PFSK-1 (cell line): ENCODE measurements at regions not wholly inside any gene's neighbourhood (a gene's known extent, or its start where the extent isn't known, plus 50 kb on each side); places are given as distances from the start of the nearest gene placed in this dataset.

Experiments used
- FOXP2 ChIP-seq: optimal IDR thresholded peaks from 2 replicates; pipeline ENCODE3; 2011; ENCODE audit warnings: borderline replicate concordance, control low read depth, inconsistent platforms; ENCODE audit not compliant: insufficient read depth; ENCODE audit errors: extremely low read length, extremely low read depth
- POLR2AphosphoS5 ChIP-seq: IDR thresholded peaks from 2 replicates; pipeline ENCODE4 v1.6.1; 2012; ENCODE audit warnings: low read depth, mild to moderate bottlenecking, control low read depth, low read length, moderate library complexity
- SIN3A ChIP-seq: IDR thresholded peaks from 2 replicates; pipeline ENCODE4 v1.6.1; 2012; ENCODE audit warnings: mild to moderate bottlenecking, low read length, moderate library complexity, borderline replicate concordance; ENCODE audit not compliant: insufficient read depth
- TAF1 ChIP-seq: IDR thresholded peaks from 2 replicates; pipeline ENCODE4 v1.6.1; 2012; ENCODE audit warnings: low read length, control low read depth, borderline replicate concordance; ENCODE audit not compliant: insufficient read depth
- TF ChIP-seq, protein P1 (sequence below), 2 experiments: IDR thresholded peaks; 2 replicates each; pipeline versions ENCODE4 v1.6.1 to v1.8.0; 2011 to 2012; ENCODE audit warnings: low read depth in 2 of 2, low read length in 2 of 2, control low read depth in 1 of 2, inconsistent platforms in 1 of 2, mild to moderate bottlenecking in 1 of 2, moderate library complexity in 1 of 2; ENCODE audit not compliant: insufficient read depth in 1 of 2

DNA sequence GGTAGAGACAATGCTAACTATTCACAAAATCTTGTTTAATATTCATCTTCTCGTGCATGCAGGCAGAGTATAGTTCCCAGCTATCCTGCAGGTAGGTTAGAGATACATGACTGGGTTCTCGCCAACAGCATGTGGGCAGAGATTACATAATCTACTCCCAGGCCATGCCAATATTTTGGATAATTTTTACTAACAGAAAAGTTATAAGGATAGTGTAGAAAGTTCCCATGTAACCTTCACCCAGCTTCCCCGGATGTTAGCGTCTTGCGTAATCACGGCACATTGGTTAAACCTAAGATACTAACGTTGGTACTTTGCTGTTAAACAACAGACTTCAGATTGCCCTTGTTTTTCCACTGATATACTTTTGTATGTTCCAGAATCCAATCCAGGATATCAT, 215.5 kb upstream of the LARGE1 start:
- no peak for TF ChIP-seq SIN3A
- TF ChIP-seq FOXP2: no peak
- TF ChIP-seq, protein P1, sequence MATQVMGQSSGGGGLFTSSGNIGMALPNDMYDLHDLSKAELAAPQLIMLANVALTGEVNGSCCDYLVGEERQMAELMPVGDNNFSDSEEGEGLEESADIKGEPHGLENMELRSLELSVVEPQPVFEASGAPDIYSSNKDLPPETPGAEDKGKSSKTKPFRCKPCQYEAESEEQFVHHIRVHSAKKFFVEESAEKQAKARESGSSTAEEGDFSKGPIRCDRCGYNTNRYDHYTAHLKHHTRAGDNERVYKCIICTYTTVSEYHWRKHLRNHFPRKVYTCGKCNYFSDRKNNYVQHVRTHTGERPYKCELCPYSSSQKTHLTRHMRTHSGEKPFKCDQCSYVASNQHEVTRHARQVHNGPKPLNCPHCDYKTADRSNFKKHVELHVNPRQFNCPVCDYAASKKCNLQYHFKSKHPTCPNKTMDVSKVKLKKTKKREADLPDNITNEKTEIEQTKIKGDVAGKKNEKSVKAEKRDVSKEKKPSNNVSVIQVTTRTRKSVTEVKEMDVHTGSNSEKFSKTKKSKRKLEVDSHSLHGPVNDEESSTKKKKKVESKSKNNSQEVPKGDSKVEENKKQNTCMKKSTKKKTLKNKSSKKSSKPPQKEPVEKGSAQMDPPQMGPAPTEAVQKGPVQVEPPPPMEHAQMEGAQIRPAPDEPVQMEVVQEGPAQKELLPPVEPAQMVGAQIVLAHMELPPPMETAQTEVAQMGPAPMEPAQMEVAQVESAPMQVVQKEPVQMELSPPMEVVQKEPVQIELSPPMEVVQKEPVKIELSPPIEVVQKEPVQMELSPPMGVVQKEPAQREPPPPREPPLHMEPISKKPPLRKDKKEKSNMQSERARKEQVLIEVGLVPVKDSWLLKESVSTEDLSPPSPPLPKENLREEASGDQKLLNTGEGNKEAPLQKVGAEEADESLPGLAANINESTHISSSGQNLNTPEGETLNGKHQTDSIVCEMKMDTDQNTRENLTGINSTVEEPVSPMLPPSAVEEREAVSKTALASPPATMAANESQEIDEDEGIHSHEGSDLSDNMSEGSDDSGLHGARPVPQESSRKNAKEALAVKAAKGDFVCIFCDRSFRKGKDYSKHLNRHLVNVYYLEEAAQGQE (IDR thresholded peaks at IDR 0.05; ENCODE audit: insufficient read depth in 1 of 2, low read depth in 2 of 2, low read length in 2 of 2): no peak

DNA sequence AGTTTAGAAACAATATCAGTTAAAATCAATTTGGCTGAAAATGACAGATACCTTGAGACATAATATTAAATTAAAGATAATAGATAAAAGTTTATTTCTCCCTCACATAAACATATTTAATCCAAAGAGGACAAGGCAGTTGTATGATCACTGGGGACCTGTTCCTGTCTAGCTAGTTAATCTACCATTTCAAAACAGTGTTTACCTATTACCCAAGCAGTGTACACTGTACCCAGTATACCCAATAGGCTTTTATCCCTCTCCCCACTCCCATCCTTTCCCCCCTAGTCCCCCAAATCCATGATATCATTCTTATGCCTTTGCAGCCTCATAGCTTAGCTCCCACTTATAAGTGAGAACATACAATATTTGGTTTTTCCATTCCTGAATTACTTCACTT, 229.7 kb upstream of the LARGE1 start:
- TF ChIP-seq, protein P1 (IDR thresholded peaks at IDR 0.05; ENCODE audit: insufficient read depth in 1 of 2, low read depth in 2 of 2, low read length in 2 of 2): no peak
- TF ChIP-seq FOXP2 (no peak), SIN3A (no peak), POLR2AphosphoS5 (no peak), TAF1 (no peak)

DNA sequence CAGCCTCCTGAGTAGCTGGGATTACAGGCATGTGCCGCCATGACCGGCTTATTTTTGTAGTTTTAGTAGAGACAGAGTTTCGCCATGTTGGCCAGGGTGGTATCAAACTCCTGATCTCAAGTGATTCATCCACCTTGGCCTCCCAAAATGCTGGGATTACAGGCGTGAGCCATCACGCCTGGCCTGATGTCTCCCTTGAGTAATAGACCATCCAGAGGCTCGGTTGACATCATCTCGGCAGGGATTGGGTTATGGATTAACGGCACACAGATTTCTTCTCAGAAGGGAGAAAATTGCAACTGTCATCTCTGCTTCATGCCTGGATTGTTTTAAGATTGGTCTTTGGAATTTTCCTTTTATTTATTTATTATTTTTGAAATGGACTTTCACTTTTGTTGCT, 239.2 kb upstream of the LARGE1 start:
- no peak for TF ChIP-seq POLR2AphosphoS5
- TF ChIP-seq FOXP2: no peak
- no peak for TF ChIP-seq TAF1
- TF ChIP-seq, protein P1 (IDR thresholded peaks at IDR 0.05; ENCODE audit: insufficient read depth in 1 of 2, low read depth in 2 of 2, low read length in 2 of 2): no peak
- no peak for TF ChIP-seq SIN3A

DNA sequence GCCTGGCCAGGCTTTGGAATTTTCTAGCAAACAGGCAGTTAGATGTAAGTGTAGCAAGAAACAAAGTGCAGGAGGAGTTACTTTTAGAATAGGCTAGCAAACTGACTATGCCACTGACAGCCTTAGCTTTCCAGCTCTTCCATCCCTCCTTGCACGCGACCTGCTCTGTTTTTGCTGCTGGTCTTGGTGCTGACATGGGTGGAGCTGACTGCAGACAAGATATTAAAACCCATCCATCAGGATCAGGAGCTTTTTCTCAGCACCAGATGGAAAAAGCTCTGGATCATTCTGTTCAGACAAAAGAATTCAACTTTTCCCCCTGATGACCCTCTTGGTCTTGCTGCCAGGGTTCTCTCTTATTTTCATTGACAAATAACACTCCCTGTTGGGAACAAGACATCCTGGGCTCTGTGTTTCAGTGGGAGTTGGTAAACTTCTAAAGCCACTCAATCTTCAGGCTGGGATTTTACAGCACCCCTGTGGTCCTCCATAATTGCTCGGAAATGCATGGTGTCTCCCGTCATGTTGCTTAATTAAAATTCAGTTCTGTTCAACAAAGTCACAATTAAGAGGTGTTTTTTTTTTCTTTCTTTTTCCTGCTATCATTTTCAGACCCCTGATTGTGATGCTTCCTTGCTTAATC, 240.0 kb upstream of the LARGE1 start:
- TF ChIP-seq POLR2AphosphoS5 (no peak), SIN3A (no peak), TAF1 (no peak), FOXP2 (no peak)
- TF ChIP-seq, protein P1 (IDR thresholded peaks at IDR 0.05; ENCODE audit: insufficient read depth in 1 of 2, low read depth in 2 of 2, low read length in 2 of 2): no peak

DNA sequence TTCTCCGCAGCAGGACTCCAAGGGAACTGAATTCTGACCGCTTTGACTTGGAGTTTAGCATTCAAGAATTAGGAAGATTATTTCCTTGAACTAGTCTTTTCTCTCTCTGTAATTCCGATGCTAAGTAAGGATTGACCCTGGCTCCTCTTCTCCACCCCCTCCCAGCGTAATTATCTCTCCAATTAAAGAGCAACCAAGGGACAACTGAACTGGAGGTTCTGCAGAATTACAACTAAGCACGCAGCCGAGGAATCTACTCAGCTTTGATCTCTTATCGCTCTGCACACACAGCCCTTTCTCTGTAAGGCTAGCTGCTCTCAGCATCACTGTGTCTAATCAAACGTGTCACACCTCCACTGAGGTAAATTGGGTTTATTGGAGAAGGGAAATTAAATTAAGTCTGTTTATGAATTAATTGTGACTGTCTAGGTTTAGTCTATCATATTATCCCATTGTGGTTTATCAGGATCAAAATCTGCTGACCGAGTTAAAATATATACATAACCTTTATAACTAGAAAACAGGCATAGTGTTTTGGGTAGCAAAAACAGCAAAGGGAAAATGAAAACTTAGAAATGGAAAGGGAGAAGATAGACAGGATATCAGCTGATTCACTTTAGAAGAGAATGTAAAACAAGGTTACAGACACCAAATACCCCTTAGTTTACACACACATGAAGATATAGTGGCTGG, 241.3 kb upstream of the LARGE1 start:
- TF ChIP-seq FOXP2 (no peak), SIN3A (no peak), TAF1 (no peak), POLR2AphosphoS5 (no peak)
- TF ChIP-seq, protein P1 (IDR thresholded peaks at IDR 0.05; ENCODE audit: insufficient read depth in 1 of 2, low read depth in 2 of 2, low read length in 2 of 2): no peak
